Aorta (tissue), 5 donors: ENCODE measurements at regions not wholly inside any gene's neighbourhood (a gene's known extent, or its start where the extent isn't known, plus 50 kb on each side); places are given as distances from the start of the nearest gene placed in this dataset.
"Not testable (repeated sequence)": the region's sequence is repeated elsewhere in the genome, so short reads cannot be mapped to it uniquely, and the experiment has no call there.

Experiments
- ATAC-seq: fragments of 200-7000 bp; cut with Tn5 transposase; one replicate; pipeline ENCODE4 v1.9.1; 2022; ENCODE audit warnings: moderate library complexity; ENCODE audit not compliant: low FRiP score
- DNase-seq, 2 donors: peaks; one replicate each; pipeline ENCODE4 v3.0.0-alpha.2; 2020
- H3K27ac ChIP-seq, 2 donors: one replicate each; pipeline ENCODE4 v1.5.1; 2013; ENCODE audit warnings: low read length in 2 of 2, mild to moderate bottlenecking in 2 of 2, moderate library complexity in 2 of 2, control low read depth in 1 of 2, inconsistent platforms in 1 of 2, low read depth in 1 of 2
- H3K27me3 ChIP-seq, 2 donors: one replicate each; pipeline ENCODE4 v1.6.1; 2013; ENCODE audit warnings: control low read depth in 1 of 2, low read length in 1 of 2, mild to moderate bottlenecking in 1 of 2, moderate library complexity in 1 of 2; ENCODE audit not compliant: insufficient read depth in 2 of 2, control insufficient read depth in 1 of 2
- H3K36me3 ChIP-seq, 2 donors: one replicate each; pipeline ENCODE4 v1.6.1; 2013; ENCODE audit warnings: control low read depth in 1 of 2, low read length in 1 of 2, mild to moderate bottlenecking in 1 of 2; ENCODE audit not compliant: insufficient read depth in 2 of 2, control insufficient read depth in 1 of 2
- H3K4me1 ChIP-seq, 2 donors: one replicate each; pipeline ENCODE4 v1.6.1; 2013; ENCODE audit warnings: low read length in 2 of 2, control low read depth in 1 of 2, mild to moderate bottlenecking in 1 of 2, moderate library complexity in 1 of 2; ENCODE audit not compliant: insufficient read depth in 2 of 2, control insufficient read depth in 1 of 2
- H3K4me3 ChIP-seq, 2 donors: one replicate each; pipeline ENCODE4 v1.5.1; 2013; ENCODE audit warnings: low read length in 2 of 2, control low read depth in 1 of 2, mild to moderate bottlenecking in 1 of 2
- H3K9me3 ChIP-seq: one replicate; pipeline ENCODE4 v1.6.1; 2013; ENCODE audit warnings: mild to moderate bottlenecking, low read length; ENCODE audit not compliant: control insufficient read depth
- WGBS, 2 donors: extraction: QIAGEN DNeasy Blood & Tissue Kit; methylation state at CpG; one replicate each; pipeline ENCODE4 v1.1.7; 2013; 5-methylcytosine and 5-hydroxymethylcytosine counted together
- intact Hi-C, 2 donors: fragments of 100-400 bp; cut with DNase I; formaldehyde crosslinking; loops; one replicate each; pipeline versions ENCODE4 v1.14.2 to v1.15.0; 2022
- donor health status: healthy with polysubstance abuse.
- donor health status: Bipolar disorder and iron deficiency.
- donor health status: DM: no; HTN: no; CAD: no.
- donor health status: DM: no; HTN: no; CAD: no.
- donor health status: DM: yes; HTN: yes; CAD: no.

DNA sequence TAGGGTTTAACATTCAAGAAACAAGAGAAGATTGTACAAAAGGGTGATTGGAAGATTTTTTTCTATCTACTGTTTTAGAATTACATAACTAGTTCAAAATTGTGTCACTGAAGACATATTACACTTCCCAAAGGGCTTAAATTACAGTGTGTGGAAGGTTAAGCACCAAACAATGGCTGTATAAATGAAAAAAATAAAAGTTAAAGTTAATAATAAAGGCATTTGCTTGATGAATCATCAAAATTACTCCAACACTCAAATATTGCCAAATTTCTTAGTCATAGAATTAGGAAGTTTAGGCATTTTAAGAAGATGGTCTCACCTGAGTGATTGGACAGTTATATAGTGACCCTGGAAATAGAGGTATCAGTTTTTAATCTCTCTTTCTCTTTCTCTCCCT is 227.6 kb upstream of the CARD18 start:
- Histone ChIP-seq H3K4me3 (no peak overlapping the region), H3K9me3 (no peaks in the 10 kb centered on the region), H3K4me1 (no peaks in the 10 kb centered on the region), H3K27me3 (no peaks in the 10 kb centered on the region), H3K27ac (no peak overlapping the region), H3K36me3 (no peaks in the 10 kb centered on the region)
- DNase-seq = no peak
- ATAC-seq = no peak
- intact Hi-C loops = no loop called here

GRCh38 chr11:105361651-105362050 is 222.1 kb upstream of the CARD18 start:
- Histone ChIP-seq H3K27me3 (no peaks in the 10 kb centered on the region), H3K36me3 (no peaks in the 10 kb centered on the region), H3K4me1 (no peaks in the 10 kb centered on the region), H3K4me3 (no peak overlapping the region), H3K9me3 (no peaks in the 10 kb centered on the region), H3K27ac (no peak overlapping the region)
- intact Hi-C loops = no loop called here
- DNase-seq (no peak), ATAC-seq (no peak)
- WGBS, 2 donors = 68 to 79% methylated on average over 1 of the region's 1 CpG

DNA sequence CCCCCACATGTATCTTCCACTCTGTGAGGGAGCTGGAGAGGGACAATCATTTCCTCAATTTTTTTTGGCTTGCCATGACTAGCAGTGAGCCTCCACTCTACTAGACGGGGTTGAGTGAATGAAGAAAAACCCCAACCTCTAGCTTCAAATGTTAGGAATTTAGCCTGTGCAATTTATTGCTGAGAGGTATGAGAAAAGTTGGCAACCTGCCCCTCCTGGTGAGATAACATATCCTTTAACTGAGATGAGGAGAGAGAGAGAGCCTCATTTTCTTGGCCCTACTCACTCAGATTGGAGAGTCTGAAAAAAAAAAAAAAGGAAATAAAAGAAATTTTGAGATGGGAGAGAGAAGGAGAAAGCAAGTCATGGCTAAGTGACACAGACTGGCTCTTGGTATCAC is 218.2 kb upstream of the CARD18 start:
- no peaks in the 10 kb centered on the region for H3K4me1 ChIP-seq
- H3K27ac ChIP-seq = no peak overlapping the region
- H3K27me3 ChIP-seq = no peaks in the 10 kb centered on the region
- H3K9me3 ChIP-seq = no peaks in the 10 kb centered on the region
- no peak overlapping the region for H3K4me3 ChIP-seq
- intact Hi-C loops = no loop called here
- no peaks in the 10 kb centered on the region for H3K36me3 ChIP-seq
- no peak for DNase-seq
- WGBS, 2 donors = 14 to 19% methylated on average over 1 of the region's 1 CpG
- ATAC-seq = no peak

DNA sequence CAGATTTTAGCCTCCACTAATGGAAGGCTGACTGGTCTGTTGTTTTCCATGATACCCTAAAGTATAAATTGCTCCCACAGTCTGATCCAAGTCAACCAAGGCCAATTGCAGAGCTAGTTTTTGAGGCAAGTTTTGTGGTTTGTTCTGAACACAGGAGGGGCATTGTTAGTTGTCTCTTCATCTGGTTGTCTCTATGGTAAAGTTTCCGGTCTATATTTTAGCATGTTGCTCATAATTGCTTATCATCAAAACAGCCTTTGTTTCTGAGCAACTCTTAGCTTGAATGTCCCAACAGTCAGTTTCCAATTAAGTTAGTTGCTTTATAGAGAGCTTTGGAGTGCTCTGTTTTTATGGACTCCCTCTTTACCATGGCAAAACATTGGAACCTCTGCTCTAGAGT is 217.6 kb upstream of the CARD18 start:
- H3K36me3 ChIP-seq = no peaks in the 10 kb centered on the region
- intact Hi-C loops = no loop called here
- no peaks in the 10 kb centered on the region for H3K9me3 ChIP-seq
- ATAC-seq = no peak
- H3K27me3 ChIP-seq = no peaks in the 10 kb centered on the region
- H3K4me3 ChIP-seq = no peak overlapping the region
- WGBS, 2 donors = 90 to 95% methylated on average over 1 of the region's 1 CpG
- DNase-seq = no peak
- H3K4me1 ChIP-seq = no peaks in the 10 kb centered on the region
- no peak overlapping the region for H3K27ac ChIP-seq

DNA sequence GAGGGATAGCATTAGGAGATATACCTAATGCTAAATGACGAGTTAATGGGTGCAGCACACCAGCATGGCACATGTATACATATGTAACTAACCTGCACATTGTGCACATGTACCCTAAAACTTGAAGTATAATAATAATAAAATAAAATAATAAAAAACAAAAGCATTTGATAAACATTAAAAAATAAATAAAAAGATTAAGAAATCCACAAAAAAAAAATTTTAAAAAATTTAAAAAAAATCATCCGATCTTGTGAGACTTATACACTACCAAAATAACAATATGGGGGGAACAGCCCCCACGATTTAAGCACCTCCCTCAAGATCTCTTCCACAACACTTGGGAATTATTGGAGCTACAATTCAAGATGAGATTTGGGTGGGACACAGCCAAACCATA is 210.3 kb upstream of the CARD18 start:
- H3K27ac ChIP-seq, H3K9me3 ChIP-seq, H3K4me1 ChIP-seq, DNase-seq, H3K4me3 ChIP-seq, H3K36me3 ChIP-seq, intact Hi-C loops, ATAC-seq, H3K27me3 ChIP-seq: not testable (repeated sequence)
- 92 to 93% methylated on average over 2 of the region's 3 CpGs for WGBS, 2 donors

- WGBS, 2 donors = 91 to 96% methylated on average over 1 of the region's 1 CpG
- DNase-seq = no peak
These were observed 205.4 kb upstream of the CARD18 start for GRCh38 chr11:105344938-105345337.

DNA sequence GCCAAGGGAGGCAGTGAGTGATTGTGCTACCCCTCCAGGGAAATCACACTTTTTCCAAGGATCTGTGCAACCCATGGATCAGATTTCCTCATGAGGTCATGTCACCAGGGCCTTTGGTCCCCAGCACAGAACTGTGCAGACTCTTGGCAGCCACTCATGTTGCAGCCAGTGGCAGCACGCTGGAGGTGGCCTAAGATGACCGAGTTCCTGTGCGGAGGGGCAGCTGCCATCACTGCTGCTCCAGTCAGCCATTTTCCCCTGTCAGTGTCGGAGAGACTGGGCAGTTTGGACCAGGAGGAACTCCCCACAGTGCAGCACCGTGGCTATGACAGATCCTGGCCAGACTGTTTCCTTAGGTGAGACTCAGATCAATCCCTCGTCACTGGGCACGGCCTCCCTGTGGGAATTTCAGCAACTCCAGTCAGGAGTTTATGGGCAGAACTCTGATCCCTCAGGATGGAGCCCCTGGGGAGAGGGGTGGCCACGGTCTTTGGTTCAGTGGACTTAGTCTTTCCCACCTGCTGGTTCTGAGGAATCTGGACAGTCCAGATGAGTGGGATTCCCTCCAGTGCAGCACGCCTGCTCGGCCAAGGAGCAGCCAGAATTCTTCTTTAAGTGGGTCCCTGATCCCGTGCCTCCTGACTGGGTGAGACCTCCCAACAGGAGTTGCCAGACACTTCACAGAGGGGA is 194.6 kb upstream of the CARD18 start:
- no peaks in the 10 kb centered on the region for H3K4me1 ChIP-seq
- no peaks in the 10 kb centered on the region for H3K36me3 ChIP-seq
- no peak overlapping the region for H3K27ac ChIP-seq
- WGBS, 2 donors = 79 to 85% methylated on average over 11 of the region's 11 CpGs
- no peak overlapping the region for H3K4me3 ChIP-seq
- peaks cover 3% of the 10 kb centered on the region for H3K9me3 ChIP-seq
- no peak for ATAC-seq
- no peak for DNase-seq
- intact Hi-C loops = no loop called here
- H3K27me3 ChIP-seq = no peaks in the 10 kb centered on the region

More at GRCh38 chr11:105344938-105345337, 205.4 kb upstream of the CARD18 start:
- Histone ChIP-seq H3K27me3 (no peaks in the 10 kb centered on the region), H3K36me3 (no peaks in the 10 kb centered on the region), H3K9me3 (no peaks in the 10 kb centered on the region), H3K4me3 (no peak overlapping the region), H3K27ac (no peak overlapping the region), H3K4me1 (no peaks in the 10 kb centered on the region)
- no peak for ATAC-seq
- intact Hi-C loops = no loop called here

GRCh38 chr11:105333153-105333552 is 193.6 kb upstream of the CARD18 start:
- H3K27me3 ChIP-seq = no peaks in the 10 kb centered on the region
- WGBS, 2 donors = 81 to 87% methylated on average over 3 of the region's 3 CpGs
- no peak overlapping the region for H3K27ac ChIP-seq
- H3K4me1 ChIP-seq = no peaks in the 10 kb centered on the region
- no peak for ATAC-seq
- peaks cover 3% of the 10 kb centered on the region for H3K9me3 ChIP-seq
- H3K36me3 ChIP-seq = no peaks in the 10 kb centered on the region
- no peak overlapping the region for H3K4me3 ChIP-seq
- DNase-seq = no peak
- intact Hi-C loops = no loop called here

- no peak for ATAC-seq
- H3K9me3 ChIP-seq = peaks cover 3% of the 10 kb centered on the region
- no peaks in the 10 kb centered on the region for H3K27me3 ChIP-seq
- H3K4me3 ChIP-seq = no peak overlapping the region
- no peak overlapping the region for H3K27ac ChIP-seq
- intact Hi-C loops = no loop called here
- WGBS, 2 donors = 55 to 56% methylated on average over 3 of the region's 3 CpGs
- H3K36me3 ChIP-seq = no peaks in the 10 kb centered on the region
- no peak for DNase-seq
- no peaks in the 10 kb centered on the region for H3K4me1 ChIP-seq
These were observed 192.6 kb upstream of the CARD18 start for GRCh38 chr11:105332171-105332570.
